Right lobe of liver (tissue), 6 donors: ENCODE measurements at regions not wholly inside any gene's neighbourhood (a gene's known extent, or its start where the extent isn't known, plus 50 kb on each side); places are given as distances from the start of the nearest gene placed in this dataset.

ENCODE experiments used
- ATAC-seq, 4 donors: fragments of 200-7000 bp; cut with Tn5 transposase; one replicate each; pipeline ENCODE4 v1.9.1; 2020; ENCODE audit warnings: mild to moderate bottlenecking in 4 of 4, moderate library complexity in 4 of 4
- DNase-seq, 3 donors: peaks; one replicate each; pipeline ENCODE4 v3.0.0-alpha.2; 2020
- H3K27ac ChIP-seq, 3 donors: fragments of 200-600 bp; one replicate each; pipeline ENCODE4 v1.8.0; 2022
- H3K27me3 ChIP-seq, 2 donors: fragments of 200-600 bp; one replicate each; pipeline ENCODE4 v1.8.0; 2022
- H3K36me3 ChIP-seq, 4 donors: fragments of 200-600 bp; sonication (generic) in 1 of 4; one replicate each; pipeline versions ENCODE4 v1.5.1 to v1.8.0; 2017 to 2022; ENCODE audit warnings: control low read depth in 1 of 4
- H3K4me1 ChIP-seq, 4 donors: fragments of 200-600 bp; sonication (generic) in 1 of 4; one replicate each; pipeline versions ENCODE4 v1.5.1 to v1.8.0; 2017 to 2022; ENCODE audit warnings: control low read depth in 1 of 4
- H3K4me3 ChIP-seq, 3 donors: fragments of 200-600 bp; one replicate each; pipeline ENCODE4 v1.8.0; 2022
- H3K9me3 ChIP-seq, 4 donors: fragments of 200-600 bp; sonication (generic) in 1 of 4; one replicate each; pipeline versions ENCODE4 v1.5.1 to v1.8.0; 2017 to 2022; ENCODE audit warnings: control low read depth in 1 of 4
- POLR2A ChIP-seq: fragments of 450-650 bp; IDR thresholded peaks from one replicate; pipeline ENCODE4 v1.6.1; 2017; ENCODE audit warnings: antibody characterized with exemption, mild to moderate bottlenecking
- WGBS: methylation state at CpG from one replicate; pipeline ENCODE4 v1.1.6; 2018; ENCODE audit warnings: low coverage, low lambda C conversion rate; ENCODE audit not compliant: insufficient coverage; ENCODE audit errors: missing lambda C conversion rate; 5-methylcytosine and 5-hydroxymethylcytosine counted together
- intact Hi-C, 2 donors: fragments of 100-400 bp; cut with DNase I; formaldehyde crosslinking; loops; one replicate each; pipeline versions ENCODE4 v1.11.2 to v1.14.1; 2022
- TF ChIP-seq, protein P1 (sequence below), 4 donors: fragments of 200-600 bp in 3 of 4; fragments of 450-650 bp in 1 of 4; IDR thresholded peaks; one replicate each; pipeline versions ENCODE4 v1.5.1 to v1.8.0; 2016 to 2022; ENCODE audit warnings: antibody characterized with exemption in 4 of 4, mild to moderate bottlenecking in 2 of 4
- donor health status: DM: no; HTN: yes; CAD: no.
- donor health status: DM: no; HTN: no; CAD: no.
- donor health status: DM: no; HTN: no; CAD: no.
- donor health status: DM: no; HTN: yes; CAD: no.
- donor health status: DM: no; HTN: yes; CAD: no.

- H3K36me3 ChIP-seq: no peaks in the 10 kb centered on the region
- no peaks in the 10 kb centered on the region for H3K27me3 ChIP-seq
- no peak for TF ChIP-seq POLR2A
- TF ChIP-seq, protein P1, sequence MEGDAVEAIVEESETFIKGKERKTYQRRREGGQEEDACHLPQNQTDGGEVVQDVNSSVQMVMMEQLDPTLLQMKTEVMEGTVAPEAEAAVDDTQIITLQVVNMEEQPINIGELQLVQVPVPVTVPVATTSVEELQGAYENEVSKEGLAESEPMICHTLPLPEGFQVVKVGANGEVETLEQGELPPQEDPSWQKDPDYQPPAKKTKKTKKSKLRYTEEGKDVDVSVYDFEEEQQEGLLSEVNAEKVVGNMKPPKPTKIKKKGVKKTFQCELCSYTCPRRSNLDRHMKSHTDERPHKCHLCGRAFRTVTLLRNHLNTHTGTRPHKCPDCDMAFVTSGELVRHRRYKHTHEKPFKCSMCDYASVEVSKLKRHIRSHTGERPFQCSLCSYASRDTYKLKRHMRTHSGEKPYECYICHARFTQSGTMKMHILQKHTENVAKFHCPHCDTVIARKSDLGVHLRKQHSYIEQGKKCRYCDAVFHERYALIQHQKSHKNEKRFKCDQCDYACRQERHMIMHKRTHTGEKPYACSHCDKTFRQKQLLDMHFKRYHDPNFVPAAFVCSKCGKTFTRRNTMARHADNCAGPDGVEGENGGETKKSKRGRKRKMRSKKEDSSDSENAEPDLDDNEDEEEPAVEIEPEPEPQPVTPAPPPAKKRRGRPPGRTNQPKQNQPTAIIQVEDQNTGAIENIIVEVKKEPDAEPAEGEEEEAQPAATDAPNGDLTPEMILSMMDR (IDR thresholded peaks at IDR 0.05): no peak
- H3K4me3 ChIP-seq: no peak overlapping the region
- DNase-seq (no peak), ATAC-seq (no peak)
- H3K27ac ChIP-seq: no peak overlapping the region
- no peaks in the 10 kb centered on the region for H3K4me1 ChIP-seq
- 90% methylated on average over 1 of the region's 1 CpG for WGBS
- no peaks in the 10 kb centered on the region for H3K9me3 ChIP-seq
- intact Hi-C loops: no loop called here
Measured at GRCh38 chr18:51865538-51865937, 474.5 kb upstream of the DCC start.

DNA sequence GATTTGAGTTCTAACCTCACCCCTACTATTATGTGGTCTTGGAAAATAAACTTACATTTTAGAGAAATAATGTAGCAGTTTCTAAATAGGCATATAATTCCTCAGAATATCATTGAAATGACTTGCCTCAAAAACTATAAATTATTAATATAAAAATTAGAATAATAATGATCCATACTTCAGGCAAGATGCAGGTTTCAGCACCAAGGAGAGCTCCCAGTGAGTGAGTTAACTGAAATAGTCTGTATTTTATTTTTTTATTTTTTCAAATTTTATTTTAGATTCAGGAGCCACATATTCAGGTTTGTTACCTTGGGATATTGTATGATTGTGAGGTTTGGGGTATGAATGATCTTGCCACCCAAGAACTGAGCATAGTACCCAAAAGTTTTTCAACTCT, 472.2 kb upstream of the DCC start:
- Histone ChIP-seq H3K4me3 (no peak overlapping the region), H3K27me3 (no peaks in the 10 kb centered on the region), H3K27ac (no peak overlapping the region), H3K4me1 (no peaks in the 10 kb centered on the region), H3K36me3 (no peaks in the 10 kb centered on the region), H3K9me3 (no peaks in the 10 kb centered on the region)
- intact Hi-C loops: no loop called here
- DNase-seq (no peak), ATAC-seq (no peak)
- TF ChIP-seq, protein P1 (IDR thresholded peaks at IDR 0.05): no peak
- no peak for TF ChIP-seq POLR2A

DNA sequence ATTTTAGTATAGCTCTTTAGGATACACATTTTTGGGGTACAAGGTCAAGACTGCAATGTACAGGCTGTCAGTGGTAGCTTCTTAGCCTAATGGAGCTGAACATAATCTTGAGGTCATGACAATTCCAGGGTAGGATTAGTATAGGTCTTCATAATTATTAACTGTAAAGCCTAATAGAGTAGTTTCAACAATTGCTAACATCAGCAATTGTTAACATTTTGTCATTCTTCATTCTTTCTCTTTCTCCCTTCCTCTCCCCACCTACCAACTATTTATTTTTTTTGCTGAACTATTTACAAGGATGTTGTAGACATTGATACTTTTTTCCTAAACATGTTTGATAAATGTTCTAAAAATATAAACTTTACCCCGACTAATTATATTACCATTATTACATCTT, 461.3 kb upstream of the DCC start:
- WGBS: 86% methylated on average over 1 of the region's 1 CpG

GRCh38 chr18:51879329-51879728, 460.7 kb upstream of the DCC start:
- intact Hi-C loops: no loop called here
- no CpG with 5 or more reads among the region's 1 CpG for WGBS

More for the DNA sequence above, 461.3 kb upstream of the DCC start:
- TF ChIP-seq POLR2A: no peak
- TF ChIP-seq, protein P1 (IDR thresholded peaks at IDR 0.05): no peak
- Histone ChIP-seq H3K27ac (no peak overlapping the region), H3K27me3 (no peaks in the 10 kb centered on the region), H3K36me3 (no peaks in the 10 kb centered on the region), H3K4me3 (no peak overlapping the region), H3K4me1 (no peaks in the 10 kb centered on the region), H3K9me3 (no peaks in the 10 kb centered on the region)
- ATAC-seq (no peak), DNase-seq (no peak)
- intact Hi-C loops: no loop called here

More at GRCh38 chr18:51879329-51879728, 460.7 kb upstream of the DCC start:
- TF ChIP-seq, protein P1 (IDR thresholded peaks at IDR 0.05): no peak
- TF ChIP-seq POLR2A: no peak
- H3K27ac ChIP-seq: no peak overlapping the region
- H3K9me3 ChIP-seq: no peaks in the 10 kb centered on the region
- no peaks in the 10 kb centered on the region for H3K4me1 ChIP-seq
- ATAC-seq (no peak), DNase-seq (no peak)
- H3K36me3 ChIP-seq: no peaks in the 10 kb centered on the region
- no peak overlapping the region for H3K4me3 ChIP-seq
- H3K27me3 ChIP-seq: no peaks in the 10 kb centered on the region
